GM18870 (cell line): ENCODE measurements at regions not wholly inside any gene's neighbourhood (a gene's known extent, or its start where the extent isn't known, plus 50 kb on each side); places are given as distances from the start of the nearest gene placed in this dataset.
A peak's percentile ranks its signal among the peaks of the same experiment; 100 is the strongest.
"Not testable (repeated sequence)": the region's sequence is repeated elsewhere in the genome, so short reads cannot be mapped to it uniquely, and the experiment has no call there.

Source experiments
- ATAC-seq: cut with Tn5 transposase; IDR thresholded peaks from one replicate; pipeline ENCODE4 v1.9.1; 2021; ENCODE audit warnings: moderate library complexity; ENCODE audit not compliant: unreplicated experiment

- no peak for ATAC-seq
These were observed 370.6 kb downstream of the CCSER2 start for GRCh38 chr10:84698989-84699388.

- ATAC-seq: no peak
These were observed 372.4 kb downstream of the CCSER2 start for GRCh38 chr10:84700668-84701369.

- no peak for ATAC-seq
These were observed 373.0 kb downstream of the CCSER2 start for GRCh38 chr10:84701370-84701720.

- no peak for ATAC-seq
These were observed 375.7 kb downstream of the CCSER2 start for GRCh38 chr10:84704101-84704500.

DNA sequence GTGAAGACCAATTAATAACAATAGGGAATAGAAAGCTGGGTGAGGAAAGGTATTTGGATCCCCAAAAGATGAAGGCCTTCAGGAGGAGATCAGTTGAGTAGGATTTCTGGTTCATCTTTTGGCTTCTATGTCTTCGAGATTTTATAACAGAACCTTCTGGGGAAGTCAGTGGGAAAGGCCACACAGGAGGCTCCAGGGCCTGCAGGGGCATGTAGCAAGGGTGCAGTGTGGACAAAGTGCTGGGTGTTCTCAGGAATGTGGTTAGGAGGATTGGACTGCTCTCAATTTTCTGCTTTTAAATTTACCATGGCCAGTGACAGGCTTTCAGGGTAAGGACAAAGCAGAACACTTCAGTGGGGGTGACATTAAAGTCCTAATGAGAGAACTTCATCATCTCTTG, 378.0 kb downstream of the CCSER2 start:
- no peak for ATAC-seq

GRCh38 chr10:84706875-84707274, 378.5 kb downstream of the CCSER2 start:
- ATAC-seq: no peak

GRCh38 chr10:84715911-84716310, 387.5 kb downstream of the CCSER2 start:
- ATAC-seq: peak; percentile 81

DNA sequence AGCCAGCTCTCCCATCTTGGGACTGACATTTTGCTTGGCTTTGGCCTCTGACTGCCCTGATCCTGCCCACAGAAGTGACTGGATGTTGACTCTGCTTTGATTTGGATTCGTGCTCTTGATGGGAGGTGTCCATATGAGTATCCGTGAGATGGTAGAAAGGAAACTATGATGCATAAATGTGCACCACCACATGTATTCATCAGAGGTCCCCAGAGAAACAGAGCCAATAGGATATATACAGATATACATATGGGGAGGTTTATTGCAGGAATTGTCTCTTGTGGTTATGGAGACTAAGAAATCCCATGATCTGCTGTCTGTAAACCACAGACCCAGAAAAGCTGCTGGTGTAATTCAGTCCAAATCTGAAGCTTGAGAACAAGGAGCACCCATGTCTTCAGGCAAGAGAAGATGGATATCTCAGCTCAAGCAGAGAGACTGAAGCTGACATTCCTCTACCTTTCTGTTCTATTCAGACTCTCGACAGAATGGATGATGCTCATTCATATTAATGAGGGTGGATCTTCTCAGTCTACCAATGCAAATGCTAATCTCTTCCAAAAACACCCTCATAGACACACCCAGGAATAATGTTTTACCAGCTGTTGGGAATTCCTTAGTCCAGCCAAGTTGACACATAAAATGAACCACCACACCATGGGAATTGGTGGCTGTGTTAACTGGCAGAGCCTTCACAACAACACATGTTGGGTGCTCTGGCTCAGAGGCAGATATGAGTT, 390.7 kb downstream of the CCSER2 start:
- ATAC-seq: no peak

GRCh38 chr10:84719687-84720086, 391.3 kb downstream of the CCSER2 start:
- ATAC-seq: no peak

DNA sequence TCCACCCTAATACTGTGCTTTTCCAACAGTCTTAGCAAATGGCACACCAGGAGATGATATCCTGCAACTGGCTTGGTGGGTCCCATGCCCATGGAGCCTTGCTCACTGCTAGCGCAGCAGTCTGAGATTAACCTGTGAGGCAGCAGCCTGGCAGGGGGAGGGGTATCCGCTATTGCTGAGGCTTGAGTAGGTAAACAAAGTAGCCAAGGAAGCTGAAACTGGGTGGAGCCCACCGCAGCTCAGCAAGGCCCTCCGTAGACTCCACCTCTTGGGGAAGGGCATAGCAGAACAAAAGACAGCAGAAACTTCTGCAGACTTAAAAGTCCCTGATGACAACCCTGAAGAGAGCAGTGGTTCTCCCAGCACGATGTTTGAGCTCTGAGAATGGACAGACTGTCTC, 399.0 kb downstream of the CCSER2 start:
- ATAC-seq: no peak

GRCh38 chr10:84739126-84739525, 410.7 kb downstream of the CCSER2 start:
- not testable (repeated sequence) for ATAC-seq

- no peak for ATAC-seq
These were observed 411.3 kb downstream of the CCSER2 start for GRCh38 chr10:84739641-84740040.

- no peak for ATAC-seq
These were observed 415.1 kb downstream of the CCSER2 start for GRCh38 chr10:84743483-84743882.

- ATAC-seq: no peak
These were observed 426.9 kb downstream of the CCSER2 start for GRCh38 chr10:84755311-84755710.

DNA sequence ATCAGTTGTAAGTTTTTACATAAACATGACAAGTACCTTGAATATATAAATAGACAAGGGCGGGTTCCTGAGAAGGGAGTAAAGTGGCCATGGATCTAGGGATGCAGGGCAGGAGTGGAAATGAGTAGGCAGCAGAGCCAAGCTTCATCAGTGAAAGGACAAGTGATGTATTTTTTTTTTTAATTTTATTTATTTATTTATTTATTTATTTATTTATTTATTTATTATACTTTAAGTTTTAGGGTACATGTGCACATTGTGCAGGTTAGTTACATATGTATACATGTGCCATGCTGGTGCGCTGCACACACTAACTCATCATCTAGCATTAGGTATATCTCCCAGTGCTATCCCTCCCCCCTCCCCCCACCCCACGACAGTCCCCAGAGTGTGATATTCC, 428.3 kb downstream of the CCSER2 start:
- not testable (repeated sequence) for ATAC-seq

DNA sequence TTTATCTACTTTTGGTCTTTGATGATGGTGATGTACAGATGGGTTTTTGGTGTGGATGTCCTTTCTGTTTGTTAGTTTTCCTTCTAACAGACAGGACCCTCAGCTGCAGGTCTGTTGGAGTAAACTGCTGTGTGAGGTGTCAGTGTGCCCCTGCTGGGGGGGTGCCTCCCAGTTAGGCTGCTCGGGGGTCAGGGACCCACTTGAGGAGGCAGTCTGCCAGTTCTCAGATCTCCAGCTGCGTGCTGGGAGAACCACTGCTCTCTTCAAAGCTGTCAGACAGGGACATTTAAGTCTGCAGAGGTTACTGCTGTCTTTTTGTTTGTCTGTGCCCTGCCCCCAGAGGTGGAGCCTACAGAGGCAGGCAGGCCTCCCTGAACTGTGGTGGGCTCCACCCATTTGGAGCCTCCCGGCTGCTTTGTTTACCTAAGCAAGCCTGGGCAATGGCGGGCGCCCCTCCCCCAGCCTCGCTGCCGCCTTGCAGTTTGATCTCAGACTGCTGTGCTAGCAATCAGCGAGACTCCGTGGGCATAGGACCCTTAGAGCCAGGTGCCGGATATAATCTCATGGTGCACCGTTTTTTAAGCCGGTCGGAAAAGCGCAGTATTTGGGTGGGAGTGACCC, 433.7 kb downstream of the CCSER2 start:
- ATAC-seq: not testable (repeated sequence)

DNA sequence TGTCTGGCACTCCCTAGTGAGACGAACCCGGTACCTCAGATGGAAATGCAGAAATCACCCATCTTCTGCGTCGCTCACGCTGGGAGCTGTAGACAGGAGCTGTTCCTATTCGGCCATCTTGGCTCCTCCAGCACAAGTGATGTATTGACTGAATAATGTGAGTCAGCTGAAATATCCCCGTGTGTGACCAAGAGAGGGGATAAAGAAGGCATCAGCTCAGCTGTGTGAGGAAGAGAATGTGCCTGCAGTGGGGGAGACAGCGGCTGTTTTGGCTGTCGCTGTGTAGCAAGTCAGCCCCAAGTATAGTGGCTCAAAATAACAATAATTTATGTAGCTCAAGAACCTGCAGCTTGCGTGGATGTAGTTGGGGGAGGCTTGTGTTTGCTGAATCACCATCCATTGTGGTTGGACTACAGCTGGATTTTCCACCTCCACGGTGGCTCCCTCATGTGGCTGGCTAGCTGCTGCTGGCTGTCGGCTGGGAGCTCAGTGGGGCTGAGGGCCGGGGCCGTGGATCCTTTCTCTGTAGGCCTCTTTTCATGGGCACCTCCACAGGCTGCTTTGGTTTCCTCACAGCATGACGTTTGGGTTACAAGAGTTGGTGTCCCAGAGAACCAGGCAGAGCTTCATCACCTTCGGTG, 434.5 kb downstream of the CCSER2 start:
- ATAC-seq: no peak

DNA sequence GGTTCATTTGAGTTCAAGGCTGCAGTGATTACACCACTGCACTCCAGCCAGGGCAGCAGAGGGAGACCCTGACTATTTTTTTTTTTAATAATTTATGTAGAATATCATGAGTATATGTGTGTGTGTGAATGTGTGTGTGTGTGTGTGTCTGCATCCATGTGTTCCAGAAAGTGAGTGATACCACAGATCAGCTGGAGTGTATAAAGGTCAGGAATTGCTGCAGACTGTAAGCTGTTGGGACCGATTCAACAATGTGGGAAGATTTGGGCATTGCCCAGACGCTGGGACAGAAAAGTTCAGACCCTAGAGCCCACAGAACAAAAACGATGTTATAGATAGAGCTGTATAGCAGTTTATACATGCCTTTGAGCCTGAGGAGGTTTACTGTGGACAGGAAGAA, 435.6 kb downstream of the CCSER2 start:
- ATAC-seq: no peak

GRCh38 chr10:84765086-84765485, 436.7 kb downstream of the CCSER2 start:
- ATAC-seq: no peak

GRCh38 chr10:84765656-84766055, 437.3 kb downstream of the CCSER2 start:
- no peak for ATAC-seq

DNA sequence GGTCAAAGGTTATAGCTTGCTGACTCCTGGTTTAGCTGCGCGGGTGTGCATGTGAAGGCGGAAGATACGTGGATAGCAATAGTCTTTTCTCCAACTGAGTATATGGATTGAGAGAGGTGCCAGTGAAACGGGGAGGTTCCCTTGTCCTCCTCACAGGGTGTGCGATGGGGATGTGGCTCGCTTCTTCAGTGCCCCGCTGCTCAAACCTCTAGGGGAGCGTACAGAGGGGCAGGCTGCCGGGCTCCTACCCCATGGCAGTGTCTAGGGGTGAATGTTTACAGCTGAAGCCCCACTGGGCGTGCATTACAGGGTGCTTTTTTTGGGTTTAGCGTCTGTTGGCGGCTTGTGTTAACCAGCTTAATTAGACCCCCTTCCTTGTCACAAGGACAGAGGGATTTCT, 438.5 kb downstream of the CCSER2 start:
- ATAC-seq: no peak

DNA sequence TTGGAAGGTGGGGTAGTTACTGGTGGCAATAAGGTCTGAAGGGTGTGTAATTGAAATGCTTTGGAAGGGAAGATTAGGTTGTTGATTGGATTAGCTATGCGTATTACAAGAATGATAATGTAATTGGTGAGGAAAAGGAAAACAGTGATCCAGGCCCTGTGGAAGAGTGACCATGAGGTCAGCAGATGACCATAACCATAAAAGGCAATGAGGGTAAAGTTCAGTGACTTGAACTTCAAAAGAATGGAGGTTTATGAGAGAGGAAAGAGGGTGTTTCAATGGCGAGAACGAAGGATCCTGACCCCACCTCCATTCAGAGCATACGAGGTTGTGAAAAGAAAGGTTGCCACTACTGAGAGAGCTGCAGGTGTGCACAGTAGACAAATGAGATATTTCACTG, 439.7 kb downstream of the CCSER2 start:
- no peak for ATAC-seq
